WTC11 (cell line): ENCODE measurements at regions not wholly inside any gene's neighbourhood (a gene's known extent, or its start where the extent isn't known, plus 50 kb on each side); places are given as distances from the start of the nearest gene placed in this dataset.

Source experiments
- ATAC-seq: fragments of 200-7000 bp; cut with Tn5 transposase; 2 replicates; pipeline ENCODE4 v1.10.0; 2021; ENCODE audit warnings: mild to moderate bottlenecking, moderate library complexity
- CTCF ChIA-PET: fragments of 300-600 bp; sonication (Branson Sonifier 250); formaldehyde crosslinking; loops from one replicate; lab custom pipeline; 2021; ENCODE audit warnings: antibody characterized with exemption; lab: Charles Lee
- POLR2A ChIA-PET: fragments of 350-600 bp; sonication (Branson Sonifier 250); formaldehyde crosslinking; loops from one replicate; lab custom pipeline; 2021; ENCODE audit warnings: antibody characterized with exemption; lab: Charles Lee
- DNase-seq: peaks from one replicate; pipeline ENCODE4 v3.0.0; 2021; ENCODE audit warnings: low spot score
- H3K27ac Mint-ChIP-seq: 2 replicates; pipeline ENCODE4 v1.8.0; 2021; ENCODE audit warnings: mixed read lengths
- H3K27me3 Mint-ChIP-seq: 2 replicates; pipeline ENCODE4 v1.8.0; 2021; ENCODE audit warnings: low read depth, mild to moderate bottlenecking, moderate library complexity, mixed read lengths
- H3K36me3 Mint-ChIP-seq: 2 replicates; pipeline ENCODE4 v1.8.0; 2021; ENCODE audit warnings: mixed read lengths
- H3K4me1 Mint-ChIP-seq: 2 replicates; pipeline ENCODE4 v1.8.0; 2022; ENCODE audit warnings: mixed read lengths
- H3K4me3 Mint-ChIP-seq: 2 replicates; pipeline ENCODE4 v1.8.0; 2021; ENCODE audit warnings: mild to moderate bottlenecking, moderate library complexity, mixed read lengths
- H3K9me3 Mint-ChIP-seq: 2 replicates; pipeline ENCODE4 v1.8.0; 2021; ENCODE audit warnings: mixed read lengths
- ARID4B ChIP-seq: sonication (generic); formaldehyde crosslinking; IDR thresholded peaks from 2 replicates; pipeline ENCODE4 v1.8.0; 2023; ENCODE audit warnings: missing genetic modification reagents, mild to moderate bottlenecking, borderline replicate concordance
- CREB1 ChIP-seq: sonication (generic); formaldehyde crosslinking; IDR thresholded peaks from 2 replicates; pipeline ENCODE4 v1.8.0; 2023; ENCODE audit warnings: mild to moderate bottlenecking, missing genetic modification reagents
- ELF4 ChIP-seq: sonication (generic); formaldehyde crosslinking; IDR thresholded peaks from 2 replicates; pipeline ENCODE4 v1.8.1; 2022; ENCODE audit warnings: low read depth, mild to moderate bottlenecking, moderate library complexity, missing genetic modification reagents
- FOXK1 ChIP-seq: sonication (generic); formaldehyde crosslinking; IDR thresholded peaks from 2 replicates; pipeline ENCODE4 v1.8.0; 2022; ENCODE audit warnings: mild to moderate bottlenecking, moderate library complexity, missing genetic modification reagents
- GTF2I ChIP-seq: fragments of 250-450 bp; sonication (Bioruptor Pico); conservative IDR thresholded peaks from 2 replicates; pipeline ENCODE4 v1.4.0; 2021; ENCODE audit warnings: mild to moderate bottlenecking
- IRF2 ChIP-seq: sonication (generic); formaldehyde crosslinking; IDR thresholded peaks from 2 replicates; pipeline ENCODE4 v1.8.0; 2022; ENCODE audit warnings: low read depth, missing genetic modification reagents, borderline replicate concordance
- JUN ChIP-seq: sonication (generic); formaldehyde crosslinking; IDR thresholded peaks from 2 replicates; pipeline ENCODE4 v1.8.0; 2023; ENCODE audit warnings: mild to moderate bottlenecking, missing genetic modification reagents
- MXD4 ChIP-seq: fragments of 250-450 bp; sonication (Bioruptor Pico); IDR thresholded peaks from 2 replicates; pipeline ENCODE4 v1.8.0; 2021; ENCODE audit warnings: mild to moderate bottlenecking, moderate library complexity, borderline replicate concordance
- NFATC4 ChIP-seq: fragments of 250-450 bp; sonication (Bioruptor Pico); IDR thresholded peaks from 2 replicates; pipeline ENCODE4 v1.9.0; 2021; ENCODE audit warnings: mild to moderate bottlenecking
- TP53 ChIP-seq: sonication (generic); formaldehyde crosslinking; IDR thresholded peaks from 2 replicates; pipeline ENCODE4 v1.8.1; 2023; ENCODE audit warnings: mild to moderate bottlenecking, missing genetic modification reagents
- ZBTB21 ChIP-seq: sonication (generic); formaldehyde crosslinking; IDR thresholded peaks from 2 replicates; pipeline ENCODE4 v1.8.1; 2023; ENCODE audit warnings: mild to moderate bottlenecking, missing genetic modification reagents, borderline replicate concordance
- ZNF121 ChIP-seq: sonication (generic); formaldehyde crosslinking; IDR thresholded peaks from 2 replicates; pipeline ENCODE4 v1.8.0; 2023; ENCODE audit warnings: missing genetic modification reagents
- ZNF138 ChIP-seq: sonication (generic); formaldehyde crosslinking; conservative IDR thresholded peaks from 2 replicates; pipeline ENCODE4 v1.8.1; 2022; ENCODE audit warnings: mild to moderate bottlenecking, moderate library complexity, missing genetic modification reagents
- ZNF281 ChIP-seq: sonication (generic); formaldehyde crosslinking; IDR thresholded peaks from 2 replicates; pipeline ENCODE4 v1.8.0; 2023; ENCODE audit warnings: mild to moderate bottlenecking, missing genetic modification reagents
- ZNF317 ChIP-seq: sonication (generic); formaldehyde crosslinking; IDR thresholded peaks from 2 replicates; pipeline ENCODE4 v1.8.1; 2023; ENCODE audit warnings: low read depth, mild to moderate bottlenecking, moderate library complexity, missing genetic modification reagents, borderline replicate concordance
- ZNF416 ChIP-seq: fragments of 250-450 bp; sonication (Bioruptor Pico); IDR thresholded peaks from 2 replicates; pipeline ENCODE4 v1.9.0; 2021; ENCODE audit warnings: mild to moderate bottlenecking, inconsistent platforms
- TF ChIP-seq, protein P1 (sequence below): sonication (generic); formaldehyde crosslinking; IDR thresholded peaks from 2 replicates; pipeline ENCODE4 v1.8.1; 2022; ENCODE audit warnings: mild to moderate bottlenecking, moderate library complexity, missing genetic modification reagents
- TF ChIP-seq, protein P2 (sequence below): sonication (generic); formaldehyde crosslinking; conservative IDR thresholded peaks from 2 replicates; pipeline ENCODE4 v1.8.1; 2022; ENCODE audit warnings: mild to moderate bottlenecking, missing genetic modification reagents
- TF ChIP-seq, protein P3 (sequence below): sonication (generic); formaldehyde crosslinking; IDR thresholded peaks from 2 replicates; pipeline ENCODE4 v1.8.1; 2022; ENCODE audit warnings: missing genetic modification reagents, borderline replicate concordance

DNA sequence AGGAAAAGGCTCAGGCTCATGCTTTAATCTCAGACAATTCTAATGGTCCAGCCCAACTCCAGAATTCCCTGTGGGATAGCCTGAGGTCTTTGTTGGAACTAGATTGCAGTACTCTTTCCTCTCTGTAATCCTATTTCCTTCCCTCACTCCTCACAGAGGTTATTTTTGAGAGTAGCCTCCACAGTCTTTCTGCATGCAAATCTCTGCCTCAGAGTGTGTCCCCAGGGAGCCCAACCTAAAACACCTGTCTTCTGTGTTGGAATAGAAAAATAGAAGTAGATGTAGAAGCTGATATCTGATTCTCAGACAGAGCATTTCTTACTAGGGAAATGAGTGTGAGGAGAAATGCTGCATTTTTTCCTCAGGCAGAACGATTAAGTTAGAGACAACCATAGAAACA is 915.5 kb upstream of the EPHA5 start:
- Mint-ChIP-seq H3K27me3 (no peaks in the 10 kb centered on the region), H3K4me3 (no peak overlapping the region), H3K27ac (no peak overlapping the region), H3K36me3 (no peaks in the 10 kb centered on the region), H3K4me1 (peaks cover 4% of the 10 kb centered on the region; the same call in 1 of the 2 replicates)
- CTCF ChIA-PET = no interaction called here
- no peak for TF ChIP-seq ZBTB21 (CRISPR knock-in tag)
- no peak for TF ChIP-seq NFATC4 (CRISPR knock-in tag)
- no peak for TF ChIP-seq ZNF281
- no peak for TF ChIP-seq MXD4
- TF ChIP-seq CREB1 (CRISPR knock-in tag) = no peak
- TF ChIP-seq FOXK1 (CRISPR knock-in tag) = no peak
- no peak for TF ChIP-seq TP53
- TF ChIP-seq ZNF416 (CRISPR knock-in tag) = no peak
- no peak for TF ChIP-seq GTF2I (CRISPR knock-in tag)
- TF ChIP-seq, protein P1, sequence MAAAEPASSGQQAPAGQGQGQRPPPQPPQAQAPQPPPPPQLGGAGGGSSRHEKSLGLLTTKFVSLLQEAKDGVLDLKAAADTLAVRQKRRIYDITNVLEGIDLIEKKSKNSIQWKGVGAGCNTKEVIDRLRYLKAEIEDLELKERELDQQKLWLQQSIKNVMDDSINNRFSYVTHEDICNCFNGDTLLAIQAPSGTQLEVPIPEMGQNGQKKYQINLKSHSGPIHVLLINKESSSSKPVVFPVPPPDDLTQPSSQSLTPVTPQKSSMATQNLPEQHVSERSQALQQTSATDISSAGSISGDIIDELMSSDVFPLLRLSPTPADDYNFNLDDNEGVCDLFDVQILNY = no peak
- TF ChIP-seq JUN (CRISPR knock-in tag) = no peak
- TF ChIP-seq ZNF317 = no peak
- no peak for TF ChIP-seq ELF4 (CRISPR knock-in tag)
- TF ChIP-seq, protein P2, sequence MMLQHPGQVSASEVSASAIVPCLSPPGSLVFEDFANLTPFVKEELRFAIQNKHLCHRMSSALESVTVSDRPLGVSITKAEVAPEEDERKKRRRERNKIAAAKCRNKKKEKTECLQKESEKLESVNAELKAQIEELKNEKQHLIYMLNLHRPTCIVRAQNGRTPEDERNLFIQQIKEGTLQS (CRISPR knock-in tag) = no peak
- no peak for TF ChIP-seq ZNF138 (CRISPR knock-in tag)
- TF ChIP-seq ZNF121 = no peak
- TF ChIP-seq, protein P3, sequence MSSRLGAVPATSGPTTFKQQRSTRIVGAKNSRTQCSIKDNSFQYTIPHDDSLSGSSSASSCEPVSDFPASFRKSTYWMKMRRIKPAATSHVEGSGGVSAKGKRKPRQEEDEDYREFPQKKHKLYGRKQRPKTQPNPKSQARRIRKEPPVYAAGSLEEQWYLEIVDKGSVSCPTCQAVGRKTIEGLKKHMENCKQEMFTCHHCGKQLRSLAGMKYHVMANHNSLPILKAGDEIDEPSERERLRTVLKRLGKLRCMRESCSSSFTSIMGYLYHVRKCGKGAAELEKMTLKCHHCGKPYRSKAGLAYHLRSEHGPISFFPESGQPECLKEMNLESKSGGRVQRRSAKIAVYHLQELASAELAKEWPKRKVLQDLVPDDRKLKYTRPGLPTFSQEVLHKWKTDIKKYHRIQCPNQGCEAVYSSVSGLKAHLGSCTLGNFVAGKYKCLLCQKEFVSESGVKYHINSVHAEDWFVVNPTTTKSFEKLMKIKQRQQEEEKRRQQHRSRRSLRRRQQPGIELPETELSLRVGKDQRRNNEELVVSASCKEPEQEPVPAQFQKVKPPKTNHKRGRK (CRISPR knock-in tag) = no peak
- TF ChIP-seq, all 79 proteins: peak for 0
- POLR2A ChIA-PET = no interaction called here
- DNase-seq (no peak), ATAC-seq (peak; percentile 63)
- H3K9me3 Mint-ChIP-seq = no peaks in the 10 kb centered on the region

DNA sequence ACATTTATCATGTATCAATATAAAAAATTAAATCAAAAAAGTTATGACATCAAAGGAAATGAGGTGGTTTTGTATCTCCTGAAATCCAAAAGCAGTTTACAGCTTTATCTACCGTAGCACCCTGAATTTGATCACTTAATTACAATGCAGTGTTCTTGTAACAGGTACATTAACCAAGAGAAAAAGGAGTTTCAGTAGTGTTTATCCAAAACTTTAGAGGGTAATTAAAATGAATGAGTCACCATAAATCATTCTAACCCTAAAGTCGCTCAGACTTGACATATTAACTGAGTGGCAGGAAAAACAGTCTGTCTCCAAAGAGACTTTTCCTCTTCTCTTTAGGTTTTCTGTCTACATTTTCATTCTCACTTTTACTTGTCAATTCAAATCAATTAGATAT is 907.6 kb upstream of the EPHA5 start:
- DNase-seq = no peak
- no peaks in the 10 kb centered on the region for H3K27me3 Mint-ChIP-seq
- no peaks in the 10 kb centered on the region for H3K4me1 Mint-ChIP-seq
- no peak overlapping the region for H3K4me3 Mint-ChIP-seq
- TF ChIP-seq IRF2 (CRISPR knock-in tag) = no peak
- TF ChIP-seq ARID4B = no peak
- no peak overlapping the region for H3K27ac Mint-ChIP-seq
- no peaks in the 10 kb centered on the region for H3K9me3 Mint-ChIP-seq
- CTCF ChIA-PET = no interaction called here
- POLR2A ChIA-PET = no interaction called here
- no peaks in the 10 kb centered on the region for H3K36me3 Mint-ChIP-seq
- no peak for ATAC-seq
